Sigmoid colon (tissue), 6 donors: ENCODE measurements at regions not wholly inside any gene's neighbourhood (a gene's known extent, or its start where the extent isn't known, plus 50 kb on each side); places are given as distances from the start of the nearest gene placed in this dataset.
"Not testable (repeated sequence)": the region's sequence is repeated elsewhere in the genome, so short reads cannot be mapped to it uniquely, and the experiment has no call there.

ENCODE experiments used
- DNase-seq: peaks from one replicate; pipeline ENCODE4 v3.0.0-alpha.2; 2019
- H3K27ac ChIP-seq, 4 donors: fragments of 200-600 bp; sonication (generic); one replicate each; pipeline ENCODE4 v1.5.1; 2016 to 2019; ENCODE audit warnings: mild to moderate bottlenecking in 1 of 4
- H3K27me3 ChIP-seq, 3 donors: fragments of 200-600 bp; sonication (generic); one replicate each; pipeline ENCODE4 v1.5.1; 2019; ENCODE audit warnings: mild to moderate bottlenecking in 1 of 3
- H3K36me3 ChIP-seq, 4 donors: fragments of 200-600 bp; sonication (generic); one replicate each; pipeline ENCODE4 v1.5.1; 2016 to 2019
- H3K4me1 ChIP-seq, 4 donors: fragments of 200-600 bp; sonication (generic); one replicate each; pipeline ENCODE4 v1.5.1; 2017 to 2019
- H3K4me3 ChIP-seq, 4 donors: fragments of 200-600 bp; sonication (generic); one replicate each; pipeline ENCODE4 v1.5.1; 2017 to 2019; ENCODE audit warnings: mild to moderate bottlenecking in 2 of 4, moderate library complexity in 1 of 4
- H3K9me3 ChIP-seq, 4 donors: fragments of 200-600 bp in 3 of 4; sonication (generic) in 3 of 4; one replicate each; pipeline versions ENCODE4 v1.5.1 to v1.6.1; 2013 to 2019
- CTCF ChIP-seq, 4 experiments: fragments of 450-650 bp in 3 of 4; fragments of 200-600 bp in 1 of 4; IDR thresholded peaks; one replicate each; pipeline ENCODE4 v1.5.1; 2016 to 2019; ENCODE audit warnings: antibody characterized with exemption in 4 of 4, mild to moderate bottlenecking in 3 of 4, moderate library complexity in 2 of 4
- EP300 ChIP-seq, 4 donors: sonication (generic); formaldehyde crosslinking; IDR thresholded peaks; one replicate each; pipeline ENCODE4 v1.6.1; 2017; ENCODE audit warnings: antibody characterized with exemption in 4 of 4
- POLR2A ChIP-seq, 2 donors: fragments of 450-650 bp; IDR thresholded peaks; one replicate each; pipeline ENCODE4 v1.6.1; 2016; ENCODE audit warnings: antibody characterized with exemption in 2 of 2, mild to moderate bottlenecking in 2 of 2, moderate library complexity in 2 of 2
- POLR2AphosphoS5 ChIP-seq, 4 donors: sonication (generic); formaldehyde crosslinking; IDR thresholded peaks; one replicate each; pipeline ENCODE4 v1.6.1; 2017; ENCODE audit warnings: antibody characterized with exemption in 4 of 4
- WGBS, 2 donors: extraction: QIAGEN DNeasy Blood & Tissue Kit; methylation state at CpG; one replicate each; pipeline ENCODE4 v1.1.7; 2013; 5-methylcytosine and 5-hydroxymethylcytosine counted together
- intact Hi-C: fragments of 100-400 bp; cut with DNase I; formaldehyde crosslinking; loops from one replicate; pipeline ENCODE4 v1.15.1; 2023
- donor health status: healthy with polysubstance abuse.
- donor health status: healthy.

GRCh38 chr1:99503276-99503747 lies 142.6 kb upstream of the PALMD start:
- Histone ChIP-seq H3K4me3 (no peak overlapping the region), H3K27ac (no peak overlapping the region), H3K4me1 (peaks cover 0 to 6% (median 0%) of the 10 kb centered on the region in 4 donors), H3K36me3 (no peaks in the 10 kb centered on the region), H3K9me3 (no peaks in the 10 kb centered on the region), H3K27me3 (no peaks in the 10 kb centered on the region)
- intact Hi-C loops = no loop called here
- WGBS, 2 donors = 44 to 64% methylated on average over 4 of the region's 4 CpGs
- DNase-seq = no peak
- no peak for TF ChIP-seq POLR2AphosphoS5 (IDR thresholded peaks at IDR 0.05)
- no peak for TF ChIP-seq EP300 (IDR thresholded peaks at IDR 0.05)
- TF ChIP-seq POLR2A (IDR thresholded peaks at IDR 0.05) = no peak
- TF ChIP-seq CTCF (IDR thresholded peaks at IDR 0.05) = no peak

- no peaks in the 10 kb centered on the region for H3K27me3 ChIP-seq
- TF ChIP-seq CTCF (IDR thresholded peaks at IDR 0.05) = no peak
- TF ChIP-seq POLR2A (IDR thresholded peaks at IDR 0.05) = no peak
- TF ChIP-seq POLR2AphosphoS5 (IDR thresholded peaks at IDR 0.05) = no peak
- no peak for TF ChIP-seq EP300 (IDR thresholded peaks at IDR 0.05)
- intact Hi-C loops = no loop called here
- DNase-seq = no peak
- no peaks in the 10 kb centered on the region for H3K9me3 ChIP-seq
- H3K27ac ChIP-seq = no peak overlapping the region
- peaks cover 0 to 6% (median 0%) of the 10 kb centered on the region in 4 donors for H3K4me1 ChIP-seq
- H3K36me3 ChIP-seq = no peaks in the 10 kb centered on the region
- H3K4me3 ChIP-seq = no peak overlapping the region
- 72 to 87% methylated on average over 3 of the region's 3 CpGs for WGBS, 2 donors
Observed at GRCh38 chr1:99504287-99504686, 141.6 kb upstream of the PALMD start.

- Histone ChIP-seq H3K36me3 (no peaks in the 10 kb centered on the region), H3K4me3 (no peak overlapping the region), H3K27me3 (no peaks in the 10 kb centered on the region), H3K4me1 (peaks cover 0 to 6% (median 0%) of the 10 kb centered on the region in 4 donors), H3K9me3 (no peaks in the 10 kb centered on the region), H3K27ac (no peak overlapping the region)
- DNase-seq = no peak
- 78 to 79% methylated on average over 2 of the region's 2 CpGs for WGBS, 2 donors
- intact Hi-C loops = no loop called here
- no peak for TF ChIP-seq POLR2AphosphoS5 (IDR thresholded peaks at IDR 0.05)
- TF ChIP-seq CTCF (IDR thresholded peaks at IDR 0.05) = no peak
- no peak for TF ChIP-seq EP300 (IDR thresholded peaks at IDR 0.05)
- no peak for TF ChIP-seq POLR2A (IDR thresholded peaks at IDR 0.05)
Observed at GRCh38 chr1:99506631-99507030, 139.3 kb upstream of the PALMD start.

GRCh38 chr1:99507446-99507845 lies 138.5 kb upstream of the PALMD start:
- H3K9me3 ChIP-seq, H3K27ac ChIP-seq, DNase-seq, H3K27me3 ChIP-seq, H3K4me1 ChIP-seq, intact Hi-C loops, H3K36me3 ChIP-seq, H3K4me3 ChIP-seq: not testable (repeated sequence)
- 94 to 96% methylated on average over 12 of the region's 12 CpGs for WGBS, 2 donors

- Histone ChIP-seq H3K9me3 (no peaks in the 10 kb centered on the region), H3K4me1 (no peaks in the 10 kb centered on the region), H3K27ac (no peak overlapping the region), H3K36me3 (no peaks in the 10 kb centered on the region), H3K27me3 (no peaks in the 10 kb centered on the region), H3K4me3 (no peak overlapping the region)
- no peak for DNase-seq
- intact Hi-C loops = no loop called here
- TF ChIP-seq POLR2A (IDR thresholded peaks at IDR 0.05) = no peak
- no peak for TF ChIP-seq CTCF (IDR thresholded peaks at IDR 0.05)
- no peak for TF ChIP-seq POLR2AphosphoS5 (IDR thresholded peaks at IDR 0.05)
- TF ChIP-seq EP300 (IDR thresholded peaks at IDR 0.05) = no peak
- 94 to 95% methylated on average over 38 of the region's 38 CpGs for WGBS, 2 donors
Observed at GRCh38 chr1:99507906-99508732, 137.8 kb upstream of the PALMD start.

- H3K27ac ChIP-seq, H3K9me3 ChIP-seq, H3K4me3 ChIP-seq, H3K27me3 ChIP-seq, intact Hi-C loops, H3K4me1 ChIP-seq, DNase-seq, H3K36me3 ChIP-seq: not testable (repeated sequence)
- WGBS, 2 donors = 89 to 93% methylated on average over 24 of the region's 24 CpGs
Observed at GRCh38 chr1:99508733-99509445, 137.0 kb upstream of the PALMD start.

GRCh38 chr1:99514823-99515552 lies 130.9 kb upstream of the PALMD start:
- H3K4me3 ChIP-seq, intact Hi-C loops, DNase-seq, H3K27ac ChIP-seq, H3K9me3 ChIP-seq, H3K4me1 ChIP-seq, H3K27me3 ChIP-seq, H3K36me3 ChIP-seq: not testable (repeated sequence)
- WGBS, 2 donors = 77 to 78% methylated on average over 7 of the region's 8 CpGs
